Smooth muscle cell (in vitro differentiated cells): ENCODE measurements at regions not wholly inside any gene's neighbourhood (a gene's known extent, or its start where the extent isn't known, plus 50 kb on each side); places are given as distances from the start of the nearest gene placed in this dataset.

ENCODE experiments used
- DNase-seq: peaks from one replicate; lab custom pipeline; 2025; ENCODE audit not compliant: unreplicated experiment; lab: John Stamatoyannopoulos, UW
- H2AFZ ChIP-seq: fragments of 200-600 bp; sonication (generic); 2 replicates; pipeline ENCODE4 v1.6.0; 2016; ENCODE audit warnings: antibody characterized with exemption, low read depth, mild to moderate bottlenecking
- H3F3A ChIP-seq: fragments of 200-600 bp; sonication (generic); 2 replicates; pipeline ENCODE4 v1.6.0; 2017; ENCODE audit warnings: antibody characterized with exemption, low read depth
- H3K27ac ChIP-seq: fragments of 200-600 bp; sonication (generic); 2 replicates; pipeline ENCODE4 v1.5.1; 2016; ENCODE audit warnings: low read depth, mild to moderate bottlenecking
- H3K27me3 ChIP-seq: fragments of 200-600 bp; sonication (generic); 2 replicates; pipeline ENCODE4 v1.6.1; 2016; ENCODE audit warnings: low read depth, mild to moderate bottlenecking
- H3K36me3 ChIP-seq: fragments of 200-600 bp; sonication (generic); 2 replicates; pipeline ENCODE4 v1.5.1; 2016; ENCODE audit warnings: low read depth
- H3K4me1 ChIP-seq: fragments of 200-600 bp; sonication (generic); 2 replicates; pipeline ENCODE4 v1.5.1; 2016; ENCODE audit warnings: low read depth
- H3K4me2 ChIP-seq: fragments of 200-600 bp; sonication (generic); 2 replicates; pipeline ENCODE4 v1.6.0; 2016; ENCODE audit warnings: mild to moderate bottlenecking
- H3K4me3 ChIP-seq: fragments of 200-600 bp; sonication (generic); 2 replicates; pipeline ENCODE4 v1.5.1; 2016; ENCODE audit warnings: mild to moderate bottlenecking
- H3K79me2 ChIP-seq: fragments of 200-600 bp; sonication (generic); 2 replicates; pipeline ENCODE4 v1.6.0; 2016; ENCODE audit warnings: low read depth, mild to moderate bottlenecking
- H3K9ac ChIP-seq: fragments of 200-600 bp; sonication (generic); 2 replicates; pipeline ENCODE4 v1.6.0; 2016; ENCODE audit warnings: low read depth
- H3K9me3 ChIP-seq: fragments of 200-600 bp; sonication (generic); replicated peaks from 2 replicates; pipeline ENCODE4 v1.5.1; 2016; ENCODE audit warnings: low read depth
- H4K20me1 ChIP-seq: fragments of 200-600 bp; sonication (generic); 2 replicates; pipeline ENCODE4 v1.6.0; 2016; ENCODE audit warnings: low read depth
- WGBS: methylation state at CpG from one replicate; pipeline ENCODE4 v1.1.7; 2016; ENCODE audit warnings: low lambda C conversion rate; 5-methylcytosine and 5-hydroxymethylcytosine counted together
- TF ChIP-seq, protein P1 (sequence below): fragments of 200-600 bp; sonication (generic); IDR thresholded peaks from 2 replicates; pipeline ENCODE4 v1.5.1; 2017; ENCODE audit warnings: borderline replicate concordance, mild to moderate bottlenecking, antibody characterized with exemption; ENCODE audit not compliant: insufficient read depth, poor library complexity, severe bottlenecking

DNA sequence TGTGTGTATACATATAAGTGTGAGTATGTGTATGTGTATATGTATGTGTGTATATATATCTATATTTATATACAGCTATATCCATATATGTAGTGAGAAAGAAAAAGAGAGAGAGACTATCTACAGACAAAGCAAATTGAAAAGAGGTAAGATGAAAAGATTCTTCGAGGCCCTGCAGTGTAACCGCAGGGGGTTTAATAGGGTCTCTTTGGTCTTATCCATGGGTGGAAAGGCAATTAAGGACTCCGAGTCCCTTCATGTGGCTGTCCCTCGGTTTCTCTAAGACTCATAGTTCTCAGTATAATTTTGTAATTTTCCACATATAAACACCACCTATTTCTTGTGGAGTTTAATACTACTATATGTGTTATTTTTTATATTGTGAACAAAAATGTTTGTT is 50.6 kb upstream of the JAZF1 start:
- Histone ChIP-seq H2AFZ (no peak overlapping the region), H3K79me2 (no peaks in the 10 kb centered on the region), H4K20me1 (no peaks in the 10 kb centered on the region), H3K36me3 (no peaks in the 10 kb centered on the region), H3K27me3 (no peaks in the 10 kb centered on the region), H3K9ac (no peak overlapping the region), H3K27ac (no peak overlapping the region), H3K4me3 (no peak overlapping the region), H3K4me1 (no peaks in the 10 kb centered on the region), H3F3A (no peaks in the 10 kb centered on the region), H3K9me3 (no peaks in the 10 kb centered on the region), H3K4me2 (no peak overlapping the region)
- 87% methylated on average over 4 of the region's 4 CpGs for WGBS
- TF ChIP-seq, protein P1, sequence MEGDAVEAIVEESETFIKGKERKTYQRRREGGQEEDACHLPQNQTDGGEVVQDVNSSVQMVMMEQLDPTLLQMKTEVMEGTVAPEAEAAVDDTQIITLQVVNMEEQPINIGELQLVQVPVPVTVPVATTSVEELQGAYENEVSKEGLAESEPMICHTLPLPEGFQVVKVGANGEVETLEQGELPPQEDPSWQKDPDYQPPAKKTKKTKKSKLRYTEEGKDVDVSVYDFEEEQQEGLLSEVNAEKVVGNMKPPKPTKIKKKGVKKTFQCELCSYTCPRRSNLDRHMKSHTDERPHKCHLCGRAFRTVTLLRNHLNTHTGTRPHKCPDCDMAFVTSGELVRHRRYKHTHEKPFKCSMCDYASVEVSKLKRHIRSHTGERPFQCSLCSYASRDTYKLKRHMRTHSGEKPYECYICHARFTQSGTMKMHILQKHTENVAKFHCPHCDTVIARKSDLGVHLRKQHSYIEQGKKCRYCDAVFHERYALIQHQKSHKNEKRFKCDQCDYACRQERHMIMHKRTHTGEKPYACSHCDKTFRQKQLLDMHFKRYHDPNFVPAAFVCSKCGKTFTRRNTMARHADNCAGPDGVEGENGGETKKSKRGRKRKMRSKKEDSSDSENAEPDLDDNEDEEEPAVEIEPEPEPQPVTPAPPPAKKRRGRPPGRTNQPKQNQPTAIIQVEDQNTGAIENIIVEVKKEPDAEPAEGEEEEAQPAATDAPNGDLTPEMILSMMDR = no peak
- no peak for DNase-seq

DNA sequence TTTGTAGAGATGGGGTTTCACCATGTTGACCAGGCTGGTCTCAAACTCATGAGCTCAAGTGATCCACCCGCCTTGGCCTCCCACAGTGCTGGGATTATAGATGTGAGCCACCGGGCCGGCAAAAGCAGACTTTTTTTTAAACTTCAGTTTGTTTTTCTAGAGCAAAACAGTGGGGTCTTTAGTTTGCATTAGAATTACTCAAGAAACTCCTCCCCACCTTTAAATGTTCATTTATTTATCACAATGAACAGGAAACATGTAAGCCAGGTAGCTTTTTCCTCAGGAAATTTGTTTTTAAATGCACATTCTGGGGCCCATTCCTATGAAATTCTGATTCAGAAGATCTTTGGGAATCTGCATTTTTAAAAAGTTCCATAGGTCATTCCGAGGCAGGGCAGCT is 56.0 kb upstream of the JAZF1 start:
- 76% methylated on average over 4 of the region's 4 CpGs for WGBS

DNA sequence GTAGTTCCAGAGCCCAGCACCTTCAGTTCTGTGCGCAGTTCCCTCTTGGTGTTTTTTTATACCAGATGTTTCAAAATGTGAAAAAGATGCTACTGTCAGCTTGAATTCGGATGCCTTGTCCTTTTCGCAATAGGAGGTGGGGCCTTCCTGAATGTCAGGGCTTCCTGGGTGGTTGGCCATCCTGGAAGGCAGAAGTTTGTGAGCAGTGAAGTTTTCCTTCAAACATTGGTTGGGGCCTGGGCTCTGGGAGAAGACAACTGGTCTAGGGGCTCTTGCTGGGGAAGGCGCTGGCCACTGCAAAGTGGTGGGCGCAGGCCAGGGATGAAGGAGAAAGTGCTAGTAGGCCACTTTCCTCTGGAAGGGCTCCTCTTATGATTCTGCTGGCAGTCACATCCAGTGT is 56.8 kb upstream of the JAZF1 start:
- Histone ChIP-seq H3K27ac (no peak overlapping the region), H3K79me2 (no peaks in the 10 kb centered on the region), H3K4me3 (no peak overlapping the region), H3K27me3 (no peaks in the 10 kb centered on the region), H3K9me3 (no peaks in the 10 kb centered on the region), H4K20me1 (no peaks in the 10 kb centered on the region), H3F3A (no peaks in the 10 kb centered on the region), H3K36me3 (no peaks in the 10 kb centered on the region), H2AFZ (no peak overlapping the region), H3K9ac (no peak overlapping the region), H3K4me1 (no peaks in the 10 kb centered on the region), H3K4me2 (no peak overlapping the region)
- 80% methylated on average over 5 of the region's 5 CpGs for WGBS
- no peak for DNase-seq
- TF ChIP-seq, protein P1 = no peak

More for the DNA sequence above, 56.0 kb upstream of the JAZF1 start:
- Histone ChIP-seq H2AFZ (no peak overlapping the region), H3K4me2 (no peak overlapping the region), H3K27ac (no peak overlapping the region), H4K20me1 (no peaks in the 10 kb centered on the region), H3K4me1 (no peaks in the 10 kb centered on the region), H3K79me2 (no peaks in the 10 kb centered on the region), H3K9me3 (no peaks in the 10 kb centered on the region), H3K36me3 (no peaks in the 10 kb centered on the region), H3K27me3 (no peaks in the 10 kb centered on the region), H3F3A (no peaks in the 10 kb centered on the region), H3K4me3 (no peak overlapping the region), H3K9ac (no peak overlapping the region)
- DNase-seq = no peak
- TF ChIP-seq, protein P1 = no peak

DNA sequence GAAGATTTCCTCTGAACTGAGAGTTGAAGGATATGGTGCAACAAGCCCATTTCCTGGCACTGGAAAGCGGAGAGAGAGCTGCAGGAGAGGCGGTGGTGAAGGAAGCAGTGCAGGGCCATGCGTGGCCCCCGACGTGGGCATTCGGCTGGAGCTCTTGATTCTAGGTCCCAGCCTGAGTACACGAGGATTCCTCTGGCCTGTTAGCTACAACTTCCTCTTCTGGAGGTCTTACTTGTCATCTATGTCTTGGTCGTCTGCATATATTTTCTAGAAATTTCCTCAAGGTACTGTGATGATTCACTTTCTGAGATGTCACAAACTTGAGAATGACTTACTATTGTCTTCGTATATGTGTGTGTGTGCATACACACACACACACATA is 59.2 kb upstream of the JAZF1 start:
- Histone ChIP-seq H3K79me2 (no peaks in the 10 kb centered on the region), H3K36me3 (no peaks in the 10 kb centered on the region), H3K9ac (no peak overlapping the region), H3K9me3 (no peaks in the 10 kb centered on the region), H3K27ac (no peak overlapping the region), H3K4me1 (no peaks in the 10 kb centered on the region), H3K4me3 (no peak overlapping the region), H2AFZ (no peak overlapping the region), H3F3A (no peaks in the 10 kb centered on the region), H3K4me2 (no peak overlapping the region), H4K20me1 (no peaks in the 10 kb centered on the region), H3K27me3 (no peaks in the 10 kb centered on the region)
- TF ChIP-seq, protein P1 = no peak
- no peak for DNase-seq
- WGBS = 95% methylated on average over 9 of the region's 9 CpGs
